HepG2 (cell line): ENCODE measurements at regions not wholly inside any gene's neighbourhood (a gene's known extent, or its start where the extent isn't known, plus 50 kb on each side); places are given as distances from the start of the nearest gene placed in this dataset.

Experiments used
- ETV6 ChIP-seq: sonication (generic); formaldehyde crosslinking; conservative IDR thresholded peaks from 2 replicates; pipeline ENCODE4 v1.4.0; 2020; ENCODE audit warnings: missing genetic modification reagents
- FOSL2 ChIP-seq: sonication (generic); formaldehyde crosslinking; IDR thresholded peaks from 2 replicates; pipeline ENCODE4 v1.4.0; 2020; ENCODE audit warnings: missing genetic modification reagents
- POLR2AphosphoS5 ChIP-seq: IDR thresholded peaks from 2 replicates; pipeline ENCODE4 v1.6.1; 2012; ENCODE audit warnings: low read depth, low read length
- PRDM10 ChIP-seq: sonication (generic); formaldehyde crosslinking; IDR thresholded peaks from 2 replicates; pipeline ENCODE4 v1.4.0; 2020; ENCODE audit warnings: low read depth, missing genetic modification reagents
- ZNF605 ChIP-seq: sonication (generic); formaldehyde crosslinking; IDR thresholded peaks from 2 replicates; pipeline ENCODE4 v1.8.0; 2022; ENCODE audit warnings: mild to moderate bottlenecking, missing genetic modification reagents
- TF ChIP-seq, protein P1 (sequence below): sonication (generic); formaldehyde crosslinking; IDR thresholded peaks from 2 replicates; pipeline ENCODE4 v1.5.0; 2020; ENCODE audit warnings: missing genetic modification reagents

- TF ChIP-seq PRDM10 (CRISPR knock-in tag): no peak
- no peak for TF ChIP-seq POLR2AphosphoS5
- TF ChIP-seq ETV6 (CRISPR knock-in tag): no peak
- TF ChIP-seq FOSL2 (CRISPR knock-in tag): no peak
- TF ChIP-seq ZNF605 (CRISPR knock-in tag): no peak
- TF ChIP-seq, protein P1, sequence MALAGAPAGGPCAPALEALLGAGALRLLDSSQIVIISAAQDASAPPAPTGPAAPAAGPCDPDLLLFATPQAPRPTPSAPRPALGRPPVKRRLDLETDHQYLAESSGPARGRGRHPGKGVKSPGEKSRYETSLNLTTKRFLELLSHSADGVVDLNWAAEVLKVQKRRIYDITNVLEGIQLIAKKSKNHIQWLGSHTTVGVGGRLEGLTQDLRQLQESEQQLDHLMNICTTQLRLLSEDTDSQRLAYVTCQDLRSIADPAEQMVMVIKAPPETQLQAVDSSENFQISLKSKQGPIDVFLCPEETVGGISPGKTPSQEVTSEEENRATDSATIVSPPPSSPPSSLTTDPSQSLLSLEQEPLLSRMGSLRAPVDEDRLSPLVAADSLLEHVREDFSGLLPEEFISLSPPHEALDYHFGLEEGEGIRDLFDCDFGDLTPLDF: no peak
Observed at GRCh38 chr3:8403996-8404395, 97.6 kb upstream of the LMCD1 start.
